ENCODE measurements at regions not wholly inside any gene's neighbourhood (a gene's known extent, or its start where the extent isn't known, plus 50 kb on each side); places are given as distances from the start of the nearest gene placed in this dataset.

DNA sequence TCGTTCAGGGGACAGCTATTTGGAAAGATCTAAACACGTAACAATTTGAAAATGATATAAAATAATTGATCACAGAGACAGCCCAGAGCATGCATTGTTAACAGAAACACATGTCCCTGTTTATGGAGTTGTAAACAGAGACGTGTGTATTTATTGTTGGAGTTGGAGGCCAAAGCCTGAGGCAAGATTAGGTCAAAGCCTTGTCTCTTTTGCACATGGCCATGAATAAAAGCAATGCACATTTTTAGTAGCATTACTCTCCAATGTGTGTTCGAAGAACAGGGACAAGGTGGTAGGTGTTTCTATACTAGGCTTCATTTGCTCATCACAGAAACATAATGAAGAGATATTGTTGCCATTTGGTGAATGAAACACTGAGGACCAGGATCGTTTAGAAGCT is 841.5 kb upstream of the FANCL start:
- H3K27me3 ChIP-seq (ENCODE audit: insufficient read depth, low read length): no peaks in the 10 kb centered on the region
- H3K9me3 ChIP-seq (ENCODE audit: low read depth, low read length): peaks cover 6% of the 10 kb centered on the region
- no peaks in the 10 kb centered on the region for H3K79me2 ChIP-seq (ENCODE audit: insufficient read depth, low read length)
- no peak overlapping the region for H2AFZ ChIP-seq (ENCODE audit: low read length)
- H3K4me1 ChIP-seq (ENCODE audit: insufficient read depth, low read length): no peaks in the 10 kb centered on the region
- no peak overlapping the region for H3K4me2 ChIP-seq (ENCODE audit: insufficient read depth, low read length)
- no peaks in the 10 kb centered on the region for H4K20me1 ChIP-seq (ENCODE audit: insufficient read depth, low read length)
- TF ChIP-seq, protein P1, sequence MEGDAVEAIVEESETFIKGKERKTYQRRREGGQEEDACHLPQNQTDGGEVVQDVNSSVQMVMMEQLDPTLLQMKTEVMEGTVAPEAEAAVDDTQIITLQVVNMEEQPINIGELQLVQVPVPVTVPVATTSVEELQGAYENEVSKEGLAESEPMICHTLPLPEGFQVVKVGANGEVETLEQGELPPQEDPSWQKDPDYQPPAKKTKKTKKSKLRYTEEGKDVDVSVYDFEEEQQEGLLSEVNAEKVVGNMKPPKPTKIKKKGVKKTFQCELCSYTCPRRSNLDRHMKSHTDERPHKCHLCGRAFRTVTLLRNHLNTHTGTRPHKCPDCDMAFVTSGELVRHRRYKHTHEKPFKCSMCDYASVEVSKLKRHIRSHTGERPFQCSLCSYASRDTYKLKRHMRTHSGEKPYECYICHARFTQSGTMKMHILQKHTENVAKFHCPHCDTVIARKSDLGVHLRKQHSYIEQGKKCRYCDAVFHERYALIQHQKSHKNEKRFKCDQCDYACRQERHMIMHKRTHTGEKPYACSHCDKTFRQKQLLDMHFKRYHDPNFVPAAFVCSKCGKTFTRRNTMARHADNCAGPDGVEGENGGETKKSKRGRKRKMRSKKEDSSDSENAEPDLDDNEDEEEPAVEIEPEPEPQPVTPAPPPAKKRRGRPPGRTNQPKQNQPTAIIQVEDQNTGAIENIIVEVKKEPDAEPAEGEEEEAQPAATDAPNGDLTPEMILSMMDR (IDR thresholded peaks at IDR 0.05; ENCODE audit: extremely low read depth, low read depth, low read length): no peak
- H3K27ac ChIP-seq (ENCODE audit: low read depth, low read length): no peak overlapping the region
- DNase-seq (ENCODE audit: insufficient read length, low spot score, missing footprints): no peak
- no peak overlapping the region for H3K4me3 ChIP-seq (ENCODE audit: insufficient read depth, low read length)
- H3K36me3 ChIP-seq (ENCODE audit: insufficient read depth, low read length): no peaks in the 10 kb centered on the region

DNA sequence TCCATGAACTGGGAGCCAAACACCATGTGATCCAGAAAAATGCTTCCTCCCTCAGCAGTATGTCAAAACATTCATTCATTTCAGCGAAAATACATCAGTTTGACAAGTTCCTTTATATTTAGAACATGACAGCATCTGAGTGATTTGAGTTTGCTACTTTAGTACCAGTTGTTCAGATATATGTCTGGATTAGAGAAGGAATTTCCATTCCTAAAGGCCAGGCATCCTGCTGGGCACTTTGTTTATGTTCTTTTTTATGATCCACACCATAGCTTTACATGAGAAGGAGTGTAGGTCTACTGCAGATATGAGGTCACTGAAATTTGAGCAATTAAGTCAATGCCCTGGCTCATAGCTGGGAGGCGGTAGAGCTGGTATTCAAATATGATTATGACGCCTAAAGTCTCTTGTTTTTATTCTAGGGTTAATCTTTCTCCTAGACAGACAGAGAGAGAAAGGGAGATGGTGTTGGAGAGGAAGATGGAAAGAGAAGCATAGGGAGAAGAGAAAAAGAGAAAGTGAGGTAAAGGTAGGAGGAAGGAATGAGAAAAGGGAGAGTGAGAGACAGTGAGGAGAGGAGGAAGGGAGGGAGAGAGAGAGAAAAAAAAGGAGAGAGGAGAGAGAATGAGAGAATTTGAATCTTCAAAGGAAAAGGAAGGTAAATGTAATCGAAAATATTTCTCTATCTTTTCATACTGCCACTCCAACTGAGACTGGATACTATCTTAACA is 839.5 kb upstream of the FANCL start:
- Histone ChIP-seq H3K27me3 (ENCODE audit: insufficient read depth, low read length) (no peaks in the 10 kb centered on the region), H3K79me2 (ENCODE audit: insufficient read depth, low read length) (no peaks in the 10 kb centered on the region), H3K36me3 (ENCODE audit: insufficient read depth, low read length) (no peaks in the 10 kb centered on the region), H3K4me3 (ENCODE audit: insufficient read depth, low read length) (no peak overlapping the region), H3K4me1 (ENCODE audit: insufficient read depth, low read length) (no peaks in the 10 kb centered on the region), H3K9me3 (ENCODE audit: low read depth, low read length) (peaks cover 6% of the 10 kb centered on the region), H3K4me2 (ENCODE audit: insufficient read depth, low read length) (no peak overlapping the region), H2AFZ (ENCODE audit: low read length) (no peak overlapping the region), H3K27ac (ENCODE audit: low read depth, low read length) (no peak overlapping the region), H4K20me1 (ENCODE audit: insufficient read depth, low read length) (no peaks in the 10 kb centered on the region)
- TF ChIP-seq, protein P1 (IDR thresholded peaks at IDR 0.05; ENCODE audit: extremely low read depth, low read depth, low read length): no peak
- no peak for DNase-seq (ENCODE audit: insufficient read length, low spot score, missing footprints)

DNA sequence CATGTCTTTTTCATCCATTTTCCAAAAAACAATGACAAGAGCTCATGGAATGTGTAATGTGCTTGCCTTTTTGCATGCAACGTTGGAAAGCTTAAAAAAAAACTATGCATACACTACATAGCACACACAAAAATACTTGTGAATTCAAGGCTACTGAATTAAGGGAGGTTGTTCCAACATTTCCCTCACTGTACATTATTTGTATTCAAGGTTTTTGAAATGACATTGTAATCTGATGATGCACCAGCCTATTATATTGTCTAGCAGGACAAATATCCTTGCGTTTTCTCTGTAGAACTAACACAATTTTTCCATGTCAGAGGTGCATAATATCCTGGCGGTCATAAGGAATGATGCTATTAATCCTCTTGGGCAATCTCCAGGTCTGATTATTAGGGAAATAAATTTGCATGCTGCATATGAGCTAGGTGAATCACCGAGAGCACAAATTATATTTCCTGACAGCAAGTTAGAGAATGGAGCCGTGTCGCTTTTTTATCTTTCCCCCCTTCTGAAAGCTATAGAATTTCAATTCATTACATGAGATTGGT is 836.9 kb upstream of the FANCL start:
- Histone ChIP-seq H3K4me3 (ENCODE audit: insufficient read depth, low read length) (no peak overlapping the region), H3K4me1 (ENCODE audit: insufficient read depth, low read length) (no peaks in the 10 kb centered on the region), H3K36me3 (ENCODE audit: insufficient read depth, low read length) (no peaks in the 10 kb centered on the region), H3K27ac (ENCODE audit: low read depth, low read length) (no peak overlapping the region), H3K9me3 (ENCODE audit: low read depth, low read length) (peaks cover 8% of the 10 kb centered on the region), H3K79me2 (ENCODE audit: insufficient read depth, low read length) (no peaks in the 10 kb centered on the region), H3K27me3 (ENCODE audit: insufficient read depth, low read length) (no peaks in the 10 kb centered on the region), H2AFZ (ENCODE audit: low read length) (no peak overlapping the region), H4K20me1 (ENCODE audit: insufficient read depth, low read length) (no peaks in the 10 kb centered on the region), H3K4me2 (ENCODE audit: insufficient read depth, low read length) (no peak overlapping the region)
- no peak for DNase-seq (ENCODE audit: insufficient read length, low spot score, missing footprints)
- TF ChIP-seq, protein P1 (IDR thresholded peaks at IDR 0.05; ENCODE audit: extremely low read depth, low read depth, low read length): no peak

DNA sequence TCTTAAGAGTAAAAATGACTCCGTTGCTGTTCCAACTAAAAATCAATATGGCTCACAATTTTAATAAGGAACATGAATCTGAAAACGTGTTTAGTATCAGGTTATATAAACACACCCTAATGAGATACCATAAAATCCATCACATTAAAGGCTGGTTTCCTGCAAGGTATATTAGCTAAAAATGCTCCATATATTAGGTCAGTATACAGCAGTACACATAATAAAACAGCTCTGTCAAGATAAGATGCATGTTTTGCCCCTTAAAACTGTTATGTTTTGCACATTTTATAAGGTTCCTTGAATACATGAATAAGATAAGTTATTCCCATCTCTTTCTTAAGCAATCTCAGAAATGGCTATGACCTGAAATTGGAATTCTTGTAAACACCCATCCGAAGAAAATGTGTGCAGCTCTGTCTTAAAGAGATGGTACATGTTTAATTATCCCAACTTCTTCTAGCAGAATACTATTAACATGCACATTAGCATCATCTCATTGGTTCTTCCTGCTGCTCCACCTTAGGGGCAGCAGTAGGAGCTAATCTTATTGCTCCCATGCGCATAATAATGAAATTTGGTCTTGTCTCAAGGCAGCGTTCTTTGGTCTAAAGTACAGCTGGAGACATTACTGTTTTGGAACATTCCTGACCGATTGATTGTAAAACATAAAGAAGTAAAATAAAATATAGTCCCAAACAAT is 836.1 kb upstream of the FANCL start:
- DNase-seq (ENCODE audit: insufficient read length, low spot score, missing footprints): no peak
- no peak overlapping the region for H3K4me3 ChIP-seq (ENCODE audit: insufficient read depth, low read length)
- no peak overlapping the region for H3K27ac ChIP-seq (ENCODE audit: low read depth, low read length)
- H3K36me3 ChIP-seq (ENCODE audit: insufficient read depth, low read length): no peaks in the 10 kb centered on the region
- H2AFZ ChIP-seq (ENCODE audit: low read length): no peak overlapping the region
- no peaks in the 10 kb centered on the region for H4K20me1 ChIP-seq (ENCODE audit: insufficient read depth, low read length)
- no peaks in the 10 kb centered on the region for H3K27me3 ChIP-seq (ENCODE audit: insufficient read depth, low read length)
- TF ChIP-seq, protein P1 (IDR thresholded peaks at IDR 0.05; ENCODE audit: extremely low read depth, low read depth, low read length): no peak
- no peaks in the 10 kb centered on the region for H3K79me2 ChIP-seq (ENCODE audit: insufficient read depth, low read length)
- H3K4me1 ChIP-seq (ENCODE audit: insufficient read depth, low read length): no peaks in the 10 kb centered on the region
- no peak overlapping the region for H3K4me2 ChIP-seq (ENCODE audit: insufficient read depth, low read length)
- H3K9me3 ChIP-seq (ENCODE audit: low read depth, low read length): peaks cover 8% of the 10 kb centered on the region

All from osteoblast (primary cell).